NOMO-1 treated with dmso at 0.1 percent for 144 hours (cell line): ENCODE measurements at regions not wholly inside any gene's neighbourhood (a gene's known extent, or its start where the extent isn't known, plus 50 kb on each side); places are given as distances from the start of the nearest gene placed in this dataset.

ENCODE experiments used
- DNase-seq: peaks from one replicate; lab custom pipeline; 2025; ENCODE audit not compliant: unreplicated experiment; lab: John Stamatoyannopoulos, UW

GRCh38 chr17:13921841-13922776, 147.2 kb upstream of the COX10 start:
- DNase-seq = no peak

DNA sequence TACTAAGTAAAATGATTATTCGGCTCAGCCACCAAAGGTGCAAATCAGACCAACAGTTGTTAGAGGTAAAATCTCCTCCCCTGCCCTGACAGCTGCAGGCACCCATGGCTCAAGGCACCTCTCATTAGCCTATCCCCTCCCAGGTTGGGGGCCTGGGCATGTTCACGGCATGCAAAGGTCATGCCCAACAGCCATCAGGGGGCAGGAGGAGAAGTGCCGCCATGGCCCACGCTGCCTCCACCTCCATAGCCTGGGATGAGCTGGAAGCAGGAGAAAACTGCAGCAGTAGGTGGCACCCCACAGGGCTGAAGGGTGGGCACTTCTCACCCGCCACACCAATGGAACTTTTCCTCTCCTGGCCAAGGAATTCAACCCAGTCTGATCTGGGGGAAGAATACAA, 146.4 kb upstream of the COX10 start:
- DNase-seq = no peak

DNA sequence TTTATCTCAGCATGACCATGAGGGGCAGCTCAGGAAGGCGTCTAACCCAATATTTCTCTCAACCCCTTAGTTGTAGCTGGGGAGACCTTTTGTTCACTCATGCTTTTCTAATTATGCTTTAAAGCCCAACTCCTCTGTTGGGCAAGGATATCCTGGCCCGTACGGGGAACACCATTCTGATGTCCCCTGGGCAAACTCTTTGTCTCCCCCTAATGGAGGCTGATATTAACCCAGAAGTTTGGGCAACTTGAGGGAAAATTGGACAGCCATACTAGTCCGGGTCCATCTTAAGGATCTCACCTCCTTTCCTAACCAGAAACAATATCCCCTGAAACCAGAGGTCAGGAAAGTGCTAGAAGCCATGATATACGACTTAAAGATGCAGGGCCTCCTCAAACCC, 143.7 kb upstream of the COX10 start:
- no peak for DNase-seq

- peak; percentile 87 for DNase-seq
Observed at GRCh38 chr17:13931111-13931526, 138.2 kb upstream of the COX10 start.

DNA sequence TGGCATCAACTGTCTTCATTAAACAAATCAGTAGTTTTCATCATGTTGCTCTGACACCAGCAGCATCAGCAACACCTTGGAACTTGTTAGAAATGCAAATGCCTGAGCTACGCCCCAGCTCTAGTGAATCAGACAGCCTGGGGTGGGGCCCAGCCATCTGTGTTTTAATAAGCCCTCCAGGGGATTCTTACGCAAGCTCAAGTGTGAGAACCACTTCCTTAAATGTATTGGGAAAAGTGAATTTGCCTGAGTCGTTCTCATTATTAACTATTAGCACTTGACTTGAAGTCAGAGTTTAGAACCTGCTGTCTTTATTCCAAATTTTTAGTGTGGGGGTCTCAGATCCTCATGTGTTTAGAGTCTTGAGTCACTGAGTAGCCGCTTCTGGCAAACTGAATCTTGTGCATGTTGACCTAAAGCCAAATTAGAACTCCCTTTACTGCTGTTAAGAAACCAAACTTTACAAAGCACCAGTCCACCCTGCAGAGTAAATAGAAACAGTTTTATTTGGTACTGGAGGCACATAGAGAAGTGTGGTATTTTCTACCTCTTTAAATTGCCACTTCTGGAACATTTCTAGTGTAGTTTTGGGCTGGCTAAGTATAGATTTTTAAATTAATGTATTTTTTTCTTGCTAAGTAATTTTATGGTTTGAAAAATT, 137.4 kb upstream of the COX10 start:
- DNase-seq = peak; percentile 75

- no peak for DNase-seq
Observed at GRCh38 chr17:13933441-13934276, 135.6 kb upstream of the COX10 start.

- DNase-seq = no peak
Observed at GRCh38 chr17:13939222-13939621, 130.1 kb upstream of the COX10 start.

GRCh38 chr17:13940858-13941665, 128.2 kb upstream of the COX10 start:
- no peak for DNase-seq

GRCh38 chr17:13941781-13942180, 127.5 kb upstream of the COX10 start:
- DNase-seq = no peak

DNA sequence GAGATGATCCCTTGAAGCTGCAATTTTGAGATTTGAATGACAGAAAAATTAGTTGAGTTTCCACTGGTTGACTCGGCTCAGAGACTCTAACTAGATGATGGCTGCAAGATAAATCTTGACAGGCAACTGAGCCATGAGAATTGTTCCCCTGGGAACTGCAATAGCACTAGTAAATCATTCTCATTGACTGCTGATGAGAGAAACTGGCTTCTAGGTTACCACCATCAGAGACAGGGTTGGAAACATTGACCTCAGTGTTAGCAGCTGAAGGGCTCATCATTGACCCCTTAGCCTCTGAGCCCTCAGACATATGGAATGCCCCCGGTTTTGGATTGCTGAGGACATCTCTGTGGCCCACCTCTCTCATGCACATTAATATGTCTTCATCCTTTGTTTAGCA, 125.4 kb upstream of the COX10 start:
- DNase-seq = no peak

DNA sequence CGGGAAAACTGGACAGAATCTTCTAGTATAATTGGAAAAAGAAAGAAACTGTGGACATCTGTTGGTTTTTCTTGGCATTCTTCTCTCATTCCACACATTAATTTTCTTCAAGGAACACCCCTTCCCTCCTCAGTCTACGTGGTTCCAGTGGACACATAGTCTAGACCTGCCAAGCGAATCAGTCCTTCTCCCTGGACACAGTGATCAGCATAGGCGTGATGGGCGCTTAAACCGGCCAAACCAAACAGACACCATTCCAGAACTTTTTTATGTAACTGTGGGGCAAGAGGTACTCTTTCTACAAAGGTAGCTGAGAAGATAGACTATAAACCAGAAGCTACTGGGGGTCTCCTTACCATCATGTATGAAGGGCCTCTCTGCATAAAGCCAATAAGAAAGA, 121.8 kb upstream of the COX10 start:
- no peak for DNase-seq

DNA sequence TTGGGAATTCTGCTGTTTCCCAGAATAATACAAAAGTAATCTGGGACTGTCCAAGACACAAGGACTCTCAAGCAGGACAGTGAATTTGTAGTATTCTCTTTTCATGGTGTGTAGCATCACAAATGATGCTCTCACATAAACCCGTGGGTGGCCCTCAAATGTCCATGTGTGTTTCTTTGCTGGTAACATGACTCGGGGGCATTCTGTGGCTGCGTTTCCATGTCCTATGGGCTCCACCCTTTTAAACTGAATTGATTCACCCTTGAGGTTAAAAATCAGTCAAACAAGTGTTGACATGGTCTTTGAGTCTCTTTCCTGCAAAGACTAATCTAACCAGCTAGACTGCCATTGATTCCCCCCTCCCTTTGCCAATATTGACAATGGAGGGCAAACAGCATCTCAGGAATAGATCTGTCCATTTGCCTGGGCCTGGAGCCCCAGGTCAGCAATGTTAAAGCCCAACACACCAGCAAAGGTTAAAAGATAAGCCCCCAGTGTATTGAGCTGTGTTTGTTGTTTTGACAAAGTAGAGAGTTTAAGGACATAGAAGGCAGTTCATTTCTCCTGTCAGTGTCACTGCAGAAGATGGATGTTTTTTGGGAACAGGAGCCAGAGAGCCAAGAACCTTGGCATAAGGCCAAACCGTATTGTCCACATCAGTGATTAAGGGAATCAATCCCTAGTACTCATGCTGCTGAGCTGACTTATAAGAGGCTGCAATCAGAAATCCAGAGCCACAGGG, 117.1 kb upstream of the COX10 start:
- no peak for DNase-seq

DNA sequence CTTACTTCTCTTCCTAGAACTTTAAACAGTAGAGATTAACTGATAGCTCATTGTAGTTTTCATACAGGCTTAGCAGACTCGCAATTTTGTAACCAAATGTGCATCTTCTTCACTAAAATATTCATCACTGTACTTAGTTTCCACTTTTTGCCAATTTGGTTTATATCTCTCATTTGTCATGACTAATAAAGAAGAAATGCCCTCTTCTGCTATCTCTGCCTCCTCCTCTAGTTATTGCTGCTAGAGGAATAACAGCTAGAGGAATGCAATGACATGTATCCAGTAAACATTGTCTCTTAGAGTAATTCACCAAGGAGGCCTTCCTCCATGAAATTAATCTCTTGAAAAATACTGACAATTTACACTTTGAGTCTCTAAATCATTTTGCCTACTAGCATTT, 115.5 kb upstream of the COX10 start:
- DNase-seq = no peak

DNA sequence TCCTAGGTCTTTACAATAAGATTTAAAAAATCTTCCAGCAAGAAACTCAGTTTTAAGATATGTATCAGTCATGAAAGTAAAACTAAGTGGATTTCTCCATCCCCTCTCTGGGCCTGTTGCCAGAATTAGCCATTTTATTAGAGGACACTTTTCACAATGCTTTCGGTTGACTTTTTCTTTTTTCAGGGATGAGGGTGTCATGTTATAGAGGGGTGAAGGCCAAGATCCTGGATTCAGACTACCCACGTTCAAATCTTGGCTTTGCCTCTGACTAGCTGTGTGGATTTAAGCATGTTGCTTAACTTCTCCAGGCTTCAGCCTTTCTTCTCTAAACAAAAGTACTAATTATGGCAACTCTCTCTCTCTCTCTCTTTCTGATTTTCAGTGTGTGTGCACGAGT, 111.7 kb upstream of the COX10 start:
- DNase-seq = no peak

- no peak for DNase-seq
Observed at GRCh38 chr17:13958773-13959172, 110.5 kb upstream of the COX10 start.

- DNase-seq = no peak
Observed at GRCh38 chr17:13961265-13961664, 108.0 kb upstream of the COX10 start.

GRCh38 chr17:13962716-13963240, 106.5 kb upstream of the COX10 start:
- no peak for DNase-seq

DNA sequence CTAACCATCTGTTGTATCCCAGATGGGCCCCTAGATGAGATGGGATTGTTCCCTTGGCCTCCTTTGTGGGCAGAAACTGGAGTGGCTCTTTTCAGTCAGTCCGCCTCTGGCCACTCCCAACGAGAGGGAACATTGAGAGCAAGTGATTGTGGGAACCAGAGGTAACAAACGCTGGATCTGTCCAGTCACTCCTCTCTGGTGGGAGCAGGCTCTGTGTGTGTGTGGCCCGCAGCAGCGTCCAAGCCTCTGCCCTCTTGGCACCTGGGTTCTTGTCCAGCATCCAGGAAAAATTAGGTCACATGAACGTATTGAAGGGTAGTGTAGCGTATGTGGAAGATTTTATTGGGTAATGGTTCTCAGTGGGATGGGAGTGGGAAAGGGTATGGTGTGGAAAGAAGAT, 101.9 kb upstream of the COX10 start:
- no peak for DNase-seq

GRCh38 chr17:13970531-13970930, 98.8 kb upstream of the COX10 start:
- DNase-seq = no peak
